Pancreas (tissue), 10 donors: ENCODE measurements at regions not wholly inside any gene's neighbourhood (a gene's known extent, or its start where the extent isn't known, plus 50 kb on each side); places are given as distances from the start of the nearest gene placed in this dataset.

Experiments
- ATAC-seq, 4 donors: fragments of 200-7000 bp; cut with Tn5 transposase; one replicate each; pipeline versions ENCODE4 v1.8.0 to v1.9.1; 2020; ENCODE audit warnings: mild to moderate bottlenecking in 4 of 4, moderate library complexity in 4 of 4
- DNase-seq, 6 donors: peaks; one replicate each; pipeline ENCODE4 v3.0.0-alpha.2; 2020
- FAIRE-seq: peaks from 2 replicates; lab custom pipeline; 2012; peaks lifted over from hg19 to GRCh38; lab: Jason Lieb, UNC
- H3K27ac ChIP-seq, 4 donors: fragments of 200-600 bp; sonication (generic); 1 replicate in 3 of 4; 2 replicates in 1 of 4; pipeline versions ENCODE4 v1.5.0 to v1.8.0; 2020
- H3K27me3 ChIP-seq, 4 donors: fragments of 200-600 bp; one replicate each; pipeline ENCODE4 v1.8.0; 2021
- H3K36me3 ChIP-seq, 3 donors: fragments of 200-600 bp; sonication (generic) in 1 of 3; one replicate each; pipeline versions ENCODE4 v1.5.0 to v1.8.0; 2020 to 2021
- H3K4me1 ChIP-seq, 3 donors: fragments of 200-600 bp; one replicate each; pipeline ENCODE4 v1.8.0; 2021
- H3K4me3 ChIP-seq, 4 donors: fragments of 200-600 bp; sonication (generic) in 2 of 4; one replicate each; pipeline versions ENCODE4 v1.5.0 to v1.8.0; 2020 to 2021
- H3K9me3 ChIP-seq, 4 donors: fragments of 200-600 bp; one replicate each; pipeline ENCODE4 v1.8.0; 2021
- WGBS, 2 donors: extraction: QIAGEN DNeasy Blood & Tissue Kit; methylation state at CpG; one replicate each; pipeline ENCODE4 v1.1.7; 2013; 5-methylcytosine and 5-hydroxymethylcytosine counted together
- intact Hi-C, 3 donors: fragments of 100-400 bp; cut with DNase I; formaldehyde crosslinking; loops; one replicate each; pipeline versions ENCODE4 v1.11.1 to v1.14.2; 2022
- TF ChIP-seq, protein P1 (sequence below), 4 donors: fragments of 200-600 bp; sonication (generic) in 3 of 4; IDR thresholded peaks; one replicate each; pipeline versions ENCODE4 v1.5.0 to v1.8.0; 2021; ENCODE audit warnings: antibody characterized with exemption in 4 of 4
- donor health status: healthy with polysubstance abuse.
- donor health status: DM: no; HTN: no; CAD: no; lungs with moderate emphysema.
- donor health status: DM: no; HTN: no; CAD: no.
- donor health status: control.
- donor health status: control.
- donor health status: Bipolar disorder and iron deficiency.
- donor health status: DM: yes; HTN: yes; CAD: no.
- donor health status: DM: no; HTN: no; CAD: no.
- donor health status: DM: no; HTN: no; CAD: no.
- donor health status: DM: yes; HTN: yes; CAD: no.

DNA sequence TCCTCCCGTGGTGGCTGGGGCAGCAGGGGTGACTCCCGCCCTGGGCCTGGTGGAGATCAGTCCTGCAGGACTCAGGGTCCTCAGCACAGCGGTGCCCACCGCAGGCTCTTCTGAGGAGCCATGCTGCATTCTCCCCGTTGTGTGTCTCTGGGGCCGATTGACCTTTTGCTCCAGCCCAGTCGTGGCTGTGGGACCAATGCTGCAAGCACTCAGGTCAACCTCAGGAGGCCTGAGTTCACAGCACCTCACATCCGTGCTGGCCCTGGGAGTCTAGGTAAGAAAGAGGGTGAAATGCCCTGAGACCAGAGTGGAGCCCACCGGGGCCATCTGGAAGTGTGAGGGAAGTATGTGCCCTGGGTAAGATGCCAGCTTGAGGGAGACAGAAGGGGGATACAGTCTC lies 316.1 kb upstream of the B3GAT1 start:
- ATAC-seq = no peak
- Histone ChIP-seq H3K36me3 (no peaks in the 10 kb centered on the region), H3K9me3 (no peaks in the 10 kb centered on the region), H3K4me3 (no peak overlapping the region), H3K27ac (no peak overlapping the region), H3K27me3 (no peaks in the 10 kb centered on the region), H3K4me1 (no peaks in the 10 kb centered on the region)
- TF ChIP-seq, protein P1, sequence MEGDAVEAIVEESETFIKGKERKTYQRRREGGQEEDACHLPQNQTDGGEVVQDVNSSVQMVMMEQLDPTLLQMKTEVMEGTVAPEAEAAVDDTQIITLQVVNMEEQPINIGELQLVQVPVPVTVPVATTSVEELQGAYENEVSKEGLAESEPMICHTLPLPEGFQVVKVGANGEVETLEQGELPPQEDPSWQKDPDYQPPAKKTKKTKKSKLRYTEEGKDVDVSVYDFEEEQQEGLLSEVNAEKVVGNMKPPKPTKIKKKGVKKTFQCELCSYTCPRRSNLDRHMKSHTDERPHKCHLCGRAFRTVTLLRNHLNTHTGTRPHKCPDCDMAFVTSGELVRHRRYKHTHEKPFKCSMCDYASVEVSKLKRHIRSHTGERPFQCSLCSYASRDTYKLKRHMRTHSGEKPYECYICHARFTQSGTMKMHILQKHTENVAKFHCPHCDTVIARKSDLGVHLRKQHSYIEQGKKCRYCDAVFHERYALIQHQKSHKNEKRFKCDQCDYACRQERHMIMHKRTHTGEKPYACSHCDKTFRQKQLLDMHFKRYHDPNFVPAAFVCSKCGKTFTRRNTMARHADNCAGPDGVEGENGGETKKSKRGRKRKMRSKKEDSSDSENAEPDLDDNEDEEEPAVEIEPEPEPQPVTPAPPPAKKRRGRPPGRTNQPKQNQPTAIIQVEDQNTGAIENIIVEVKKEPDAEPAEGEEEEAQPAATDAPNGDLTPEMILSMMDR (IDR thresholded peaks at IDR 0.05) = no peak
- no peak for FAIRE-seq
- no peak for DNase-seq
- WGBS, 2 donors = 69 to 79% methylated on average over 9 of the region's 9 CpGs
- intact Hi-C loops = no loop called here

DNA sequence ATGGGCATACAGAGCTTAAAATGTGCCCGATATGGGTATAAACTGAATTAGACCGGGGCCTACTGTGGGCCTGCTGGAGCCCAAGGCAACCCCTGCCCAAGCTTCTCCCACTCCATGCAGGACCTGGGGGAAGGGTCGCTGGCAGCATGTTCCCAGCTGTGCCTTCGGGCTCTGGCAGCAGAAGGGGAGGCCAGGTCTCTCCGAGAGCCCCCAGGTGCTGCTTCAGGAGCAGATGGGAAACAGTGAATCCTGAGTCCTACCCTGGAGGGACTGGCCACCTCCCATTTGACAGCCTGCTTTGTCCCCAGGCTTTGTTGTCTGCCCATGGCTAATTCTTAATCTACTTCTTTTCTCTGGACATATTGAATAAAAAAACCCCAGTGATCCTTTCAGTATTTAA lies 315.6 kb upstream of the B3GAT1 start:
- Histone ChIP-seq H3K36me3 (no peaks in the 10 kb centered on the region), H3K4me3 (no peak overlapping the region), H3K27ac (no peak overlapping the region), H3K27me3 (no peaks in the 10 kb centered on the region), H3K9me3 (no peaks in the 10 kb centered on the region), H3K4me1 (no peaks in the 10 kb centered on the region)
- intact Hi-C loops = no loop called here
- WGBS, 2 donors = 70 to 77% methylated on average over 5 of the region's 5 CpGs
- no peak for FAIRE-seq
- no peak for ATAC-seq
- DNase-seq = no peak
- TF ChIP-seq, protein P1 (IDR thresholded peaks at IDR 0.05) = no peak

DNA sequence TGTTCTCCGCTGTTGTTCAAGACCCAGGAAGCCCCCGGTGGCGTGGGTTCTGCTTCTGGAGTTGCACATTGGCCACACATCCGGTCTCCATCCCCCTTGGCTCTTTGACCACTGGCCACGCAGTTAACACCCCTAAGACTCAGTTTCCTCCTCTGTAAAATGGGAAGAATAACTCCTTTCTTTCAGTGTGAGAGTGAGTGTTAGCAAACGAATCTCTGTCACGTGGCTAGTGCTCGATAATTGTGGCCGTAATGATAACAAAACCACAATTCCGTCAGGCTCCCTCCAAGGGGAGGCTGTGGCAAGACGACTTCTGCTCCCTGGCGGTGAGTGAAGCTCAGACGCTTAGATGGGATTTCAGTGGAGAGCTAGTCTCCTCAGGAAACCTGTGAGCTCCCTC lies 315.2 kb upstream of the B3GAT1 start:
- no peak for FAIRE-seq
- H3K9me3 ChIP-seq = no peaks in the 10 kb centered on the region
- DNase-seq = no peak
- H3K4me3 ChIP-seq = no peak overlapping the region
- ATAC-seq = no peak
- intact Hi-C loops = no loop called here
- no peaks in the 10 kb centered on the region for H3K27me3 ChIP-seq
- TF ChIP-seq, protein P1 (IDR thresholded peaks at IDR 0.05) = no peak
- no peaks in the 10 kb centered on the region for H3K36me3 ChIP-seq
- H3K27ac ChIP-seq = no peak overlapping the region
- no peaks in the 10 kb centered on the region for H3K4me1 ChIP-seq
- 67 to 80% methylated on average over 13 of the region's 13 CpGs for WGBS, 2 donors

DNA sequence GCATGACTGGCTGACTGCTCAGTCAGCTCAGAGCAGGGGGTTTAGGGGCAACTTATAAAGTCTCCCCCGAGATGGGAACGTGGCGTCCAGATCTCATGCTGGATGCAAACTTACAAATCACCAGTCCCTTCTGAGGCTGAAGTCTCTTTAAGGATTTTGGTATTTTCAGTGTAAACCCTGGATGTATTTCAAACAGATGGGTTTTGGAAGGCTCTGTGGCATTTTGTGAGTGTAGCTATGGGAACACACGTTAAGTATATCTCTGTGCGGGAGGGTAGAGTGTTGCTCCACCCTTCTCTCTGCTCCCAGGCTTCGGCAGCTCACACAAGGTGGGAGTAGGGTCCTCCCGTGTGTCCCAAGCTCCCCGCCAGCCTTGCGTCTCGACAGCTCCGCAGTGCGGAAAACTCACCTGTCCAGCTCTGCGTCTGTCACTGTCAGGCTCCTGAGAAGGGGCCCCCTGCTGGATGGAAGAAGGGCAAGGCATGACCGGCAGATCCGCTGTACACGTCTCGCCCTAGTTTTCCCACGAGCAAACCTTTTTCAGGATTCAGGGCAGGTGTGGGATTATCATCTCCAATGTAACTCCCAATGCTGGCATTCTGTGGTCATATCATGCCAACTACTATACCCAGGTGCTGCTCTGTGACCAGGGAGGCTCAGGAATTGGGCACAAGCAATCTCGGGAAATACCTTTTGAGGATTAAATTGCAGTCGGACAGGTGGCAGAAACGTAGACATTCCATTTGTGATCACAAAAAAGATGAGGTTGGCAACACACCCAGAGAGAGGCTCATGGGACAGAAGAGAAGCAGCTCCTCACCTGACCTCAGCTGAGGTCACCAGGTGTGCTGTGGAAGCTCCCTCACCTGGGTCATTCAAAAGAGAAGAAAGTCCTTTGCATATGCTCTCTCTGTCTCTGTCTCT lies 313.9 kb upstream of the B3GAT1 start:
- Histone ChIP-seq H3K27me3 (no peaks in the 10 kb centered on the region), H3K9me3 (no peaks in the 10 kb centered on the region), H3K4me1 (no peaks in the 10 kb centered on the region), H3K36me3 (no peaks in the 10 kb centered on the region), H3K4me3 (no peak overlapping the region), H3K27ac (no peak overlapping the region)
- intact Hi-C loops = no loop called here
- FAIRE-seq = no peak
- TF ChIP-seq, protein P1 (IDR thresholded peaks at IDR 0.05) = peak in 3 of 4 donors; percentile 22 to 34 (median 26)
- peak in 5 of 6 donors; percentile 34 to 67 (median 40) for DNase-seq
- WGBS, 2 donors = 27% methylated on average over 21 of the region's 21 CpGs
- ATAC-seq = peak; percentile 71 to 89 (median 83)

DNA sequence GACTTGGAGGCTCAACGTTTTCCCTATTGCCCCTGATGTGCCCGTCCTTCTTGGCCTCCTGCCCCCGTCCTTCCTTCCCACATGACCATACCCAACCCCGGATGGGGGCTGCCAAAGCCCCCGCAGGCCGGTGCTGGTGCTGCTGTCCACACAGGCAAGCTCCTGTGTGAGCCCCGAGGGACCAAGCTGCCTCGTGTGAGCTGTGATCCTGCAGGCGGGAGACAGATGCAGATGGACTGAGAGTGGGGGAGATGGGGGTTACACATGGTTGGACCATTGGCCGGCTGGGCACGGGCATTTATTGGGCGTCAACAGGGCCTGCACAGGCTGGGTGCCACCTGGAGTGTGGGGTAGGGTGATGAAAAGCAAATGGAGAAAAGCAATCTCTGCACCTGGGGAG lies 313.2 kb upstream of the B3GAT1 start:
- H3K4me3 ChIP-seq = no peak overlapping the region
- FAIRE-seq (no peak), ATAC-seq (no peak), DNase-seq (no peak)
- 56 to 66% methylated on average over 12 of the region's 12 CpGs for WGBS, 2 donors
- H3K9me3 ChIP-seq = no peaks in the 10 kb centered on the region
- no peaks in the 10 kb centered on the region for H3K4me1 ChIP-seq
- H3K27ac ChIP-seq = no peak overlapping the region
- no peaks in the 10 kb centered on the region for H3K36me3 ChIP-seq
- H3K27me3 ChIP-seq = no peaks in the 10 kb centered on the region
- TF ChIP-seq, protein P1 (IDR thresholded peaks at IDR 0.05) = no peak
- intact Hi-C loops = no loop called here
